Keratinocyte (primary cell): ENCODE measurements at regions not wholly inside any gene's neighbourhood (a gene's known extent, or its start where the extent isn't known, plus 50 kb on each side); places are given as distances from the start of the nearest gene placed in this dataset.

Source experiments
- DNase-seq: peaks from one replicate; pipeline ENCODE4 v3.0.0-alpha.2; 2011; ENCODE audit warnings: low read depth, missing footprints, low spot score
- FAIRE-seq: peaks from 2 replicates; lab custom pipeline; 2011; peaks lifted over from hg19 to GRCh38; lab: Jason Lieb, UNC
- H2AFZ ChIP-seq: 2 replicates; pipeline ENCODE4 v1.6.0; 2012; ENCODE audit warnings: low read length, control low read depth, inconsistent platforms; ENCODE audit not compliant: control insufficient read depth
- H3K27ac ChIP-seq: 2 replicates; pipeline ENCODE4 v1.5.1; 2011; ENCODE audit warnings: low read length; ENCODE audit not compliant: control insufficient read depth, insufficient read depth
- H3K27me3 ChIP-seq: 3 replicates; pipeline ENCODE4 v1.6.0; 2011; ENCODE audit warnings: low read length; ENCODE audit not compliant: control insufficient read depth, insufficient read depth; ENCODE audit errors: extremely low read depth
- H3K36me3 ChIP-seq, 2 experiments: 2 replicates in 1 of 2; 3 replicates in 1 of 2; pipeline ENCODE4 v1.5.1; 2011; ENCODE audit warnings: low read length in 2 of 2, mild to moderate bottlenecking in 1 of 2; ENCODE audit not compliant: control insufficient read depth in 2 of 2, insufficient read depth in 2 of 2; ENCODE audit errors: extremely low read depth in 1 of 2
- H3K4me1 ChIP-seq: 3 replicates; pipeline ENCODE4 v1.5.1; 2011; ENCODE audit warnings: low read length; ENCODE audit not compliant: control insufficient read depth, insufficient read depth; ENCODE audit errors: extremely low read depth
- H3K4me2 ChIP-seq: 3 replicates; pipeline ENCODE4 v1.6.0; 2011; ENCODE audit warnings: low read depth, low read length; ENCODE audit not compliant: control insufficient read depth, insufficient read depth; ENCODE audit errors: extremely low read depth
- H3K4me3 ChIP-seq, 3 experiments: fragments of 200-600 bp in 1 of 3; sonication (generic) in 1 of 3; 2 replicates in 2 of 3; 3 replicates in 1 of 3; pipeline ENCODE4 v1.5.1; 2011 to 2016; ENCODE audit warnings: low read length in 3 of 3, mild to moderate bottlenecking in 3 of 3, control low read depth in 2 of 3, inconsistent platforms in 1 of 3, low read depth in 1 of 3, mixed read lengths in 1 of 3, mixed run types in 1 of 3, moderate library complexity in 1 of 3; ENCODE audit not compliant: control insufficient read depth in 2 of 3, insufficient read depth in 2 of 3; ENCODE audit errors: extremely low read depth in 1 of 3
- H3K79me2 ChIP-seq: 2 replicates; pipeline ENCODE4 v1.6.0; 2012; ENCODE audit warnings: low read length; ENCODE audit not compliant: control insufficient read depth, insufficient read depth
- H3K9ac ChIP-seq: 3 replicates; pipeline ENCODE4 v1.6.0; 2011; ENCODE audit warnings: low read length; ENCODE audit not compliant: control insufficient read depth, insufficient read depth; ENCODE audit errors: extremely low read depth
- H3K9me1 ChIP-seq: 3 replicates; pipeline ENCODE4 v1.6.0; 2011; ENCODE audit warnings: low read length; ENCODE audit not compliant: control insufficient read depth, insufficient read depth; ENCODE audit errors: extremely low read depth
- H3K9me3 ChIP-seq: 2 replicates; pipeline ENCODE4 v1.5.1; 2012; ENCODE audit warnings: low read depth, low read length; ENCODE audit not compliant: control insufficient read depth
- H4K20me1 ChIP-seq: 3 replicates; pipeline ENCODE4 v1.6.0; 2011; ENCODE audit warnings: low read length; ENCODE audit not compliant: control insufficient read depth, insufficient read depth; ENCODE audit errors: extremely low read depth
- EZH2 ChIP-seq: IDR thresholded peaks from one replicate; pipeline ENCODE4 v1.6.1; 2012; ENCODE audit warnings: inconsistent platforms, mild to moderate bottlenecking, low read length, moderate library complexity
- dilution Hi-C: fragments of 300-500 bp; cut with MboI; formaldehyde crosslinking; loops from one replicate; pipeline ENCODE4 v1.7.0; 2020; ENCODE audit warnings: low sequenced_read_pairs; ENCODE audit not compliant: extremely low pct_ligation_motif_present
- TF ChIP-seq, protein P1 (sequence below), 3 experiments: IDR thresholded peaks in 1 of 3; conservative IDR thresholded peaks in 1 of 3; optimal IDR thresholded peaks in 1 of 3; 2 replicates in 2 of 3; 3 replicates in 1 of 3; pipeline versions ENCODE3 to v1.5.1; 2011; ENCODE audit warnings: low read length in 3 of 3, mild to moderate bottlenecking in 3 of 3, moderate library complexity in 2 of 3, control low read depth in 1 of 3, inconsistent platforms in 1 of 3; ENCODE audit not compliant: insufficient read depth in 2 of 3; ENCODE audit errors: extremely low read depth in 1 of 3

DNA sequence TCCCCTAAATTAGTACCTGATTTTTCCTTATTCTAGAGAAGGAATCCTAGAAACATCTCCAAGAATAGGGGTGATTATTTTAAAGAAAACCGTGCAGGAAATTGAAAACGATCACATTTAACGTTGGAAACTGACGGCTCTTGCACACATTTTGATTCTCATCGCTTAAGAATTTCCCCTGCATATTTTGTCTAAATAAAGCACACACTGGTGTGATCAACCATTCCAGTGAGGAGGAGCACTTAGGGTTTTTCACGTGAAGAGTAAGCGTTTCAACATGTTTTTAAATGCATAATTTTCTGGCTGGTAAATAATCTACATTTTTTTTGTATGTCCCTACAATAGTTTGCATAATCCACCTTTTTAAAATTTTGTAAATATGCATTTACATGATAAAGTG, 229.7 kb upstream of the PFKP start:
- FAIRE-seq (no peak), DNase-seq (no peak)
- Histone ChIP-seq H3K4me3 (no peak overlapping the region), H3K4me2 (no peak overlapping the region), H3K36me3 (no peaks in the 10 kb centered on the region), H3K27ac (no peak overlapping the region), H3K27me3 (no peaks in the 10 kb centered on the region), H2AFZ (no peak overlapping the region), H3K9ac (no peak overlapping the region), H4K20me1 (no peaks in the 10 kb centered on the region), H3K79me2 (no peaks in the 10 kb centered on the region), H3K4me1 (no peaks in the 10 kb centered on the region), H3K9me1 (no peaks in the 10 kb centered on the region), H3K9me3 (no peaks in the 10 kb centered on the region)
- TF ChIP-seq, protein P1, sequence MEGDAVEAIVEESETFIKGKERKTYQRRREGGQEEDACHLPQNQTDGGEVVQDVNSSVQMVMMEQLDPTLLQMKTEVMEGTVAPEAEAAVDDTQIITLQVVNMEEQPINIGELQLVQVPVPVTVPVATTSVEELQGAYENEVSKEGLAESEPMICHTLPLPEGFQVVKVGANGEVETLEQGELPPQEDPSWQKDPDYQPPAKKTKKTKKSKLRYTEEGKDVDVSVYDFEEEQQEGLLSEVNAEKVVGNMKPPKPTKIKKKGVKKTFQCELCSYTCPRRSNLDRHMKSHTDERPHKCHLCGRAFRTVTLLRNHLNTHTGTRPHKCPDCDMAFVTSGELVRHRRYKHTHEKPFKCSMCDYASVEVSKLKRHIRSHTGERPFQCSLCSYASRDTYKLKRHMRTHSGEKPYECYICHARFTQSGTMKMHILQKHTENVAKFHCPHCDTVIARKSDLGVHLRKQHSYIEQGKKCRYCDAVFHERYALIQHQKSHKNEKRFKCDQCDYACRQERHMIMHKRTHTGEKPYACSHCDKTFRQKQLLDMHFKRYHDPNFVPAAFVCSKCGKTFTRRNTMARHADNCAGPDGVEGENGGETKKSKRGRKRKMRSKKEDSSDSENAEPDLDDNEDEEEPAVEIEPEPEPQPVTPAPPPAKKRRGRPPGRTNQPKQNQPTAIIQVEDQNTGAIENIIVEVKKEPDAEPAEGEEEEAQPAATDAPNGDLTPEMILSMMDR (optimal IDR thresholded peaks at IDR 0.05 in 1 of 3, IDR thresholded peaks at IDR 0.05 in 1 of 3, conservative IDR thresholded peaks at IDR 0.05 in 1 of 3; ENCODE audit: extremely low read depth in 1 of 3, insufficient read depth in 2 of 3, low read length in 3 of 3), result no peak
- no peak for TF ChIP-seq EZH2
- dilution Hi-C loops, result no loop called here

DNA sequence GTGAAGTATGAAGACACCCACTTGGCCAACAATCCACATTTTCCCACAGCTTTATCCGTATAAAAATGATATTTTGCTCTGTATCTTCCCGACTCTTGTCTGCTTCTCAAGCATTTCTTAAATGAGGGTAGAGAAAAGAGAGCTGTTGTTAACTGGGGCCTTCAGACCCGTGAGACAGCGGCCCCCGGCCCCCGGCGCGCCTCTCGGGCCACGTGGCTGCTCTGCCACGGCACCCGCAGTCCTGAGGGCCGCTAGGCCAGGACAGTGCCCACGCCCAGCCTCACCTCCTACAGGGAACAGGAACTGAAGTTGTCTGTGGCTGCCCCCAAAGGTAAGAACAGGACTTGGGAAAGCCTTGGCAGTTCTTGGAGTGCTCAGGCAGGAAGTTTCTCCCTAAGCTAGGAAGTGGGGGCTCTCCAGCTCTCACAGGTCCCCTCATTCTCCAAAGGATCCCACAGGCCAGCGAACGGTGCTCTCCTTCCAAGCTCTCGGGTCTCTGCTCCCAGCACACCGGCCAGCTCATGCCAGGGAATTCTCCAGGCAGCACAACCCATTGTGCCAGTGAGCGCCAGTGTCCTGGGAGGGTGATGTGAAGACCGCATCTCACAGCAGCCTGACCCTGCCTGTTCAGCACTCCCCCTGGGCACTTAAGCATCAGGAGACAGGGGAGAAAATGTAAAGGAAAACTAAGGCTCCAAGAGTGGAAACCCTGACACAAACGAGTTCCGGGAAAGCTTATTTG, 230.3 kb upstream of the PFKP start:
- Histone ChIP-seq H3K9ac (no peak overlapping the region), H3K9me1 (no peaks in the 10 kb centered on the region), H3K4me3 (no peak overlapping the region), H3K36me3 (no peaks in the 10 kb centered on the region), H3K4me1 (no peaks in the 10 kb centered on the region), H3K9me3 (no peaks in the 10 kb centered on the region), H3K27ac (no peak overlapping the region), H3K4me2 (no peak overlapping the region), H3K79me2 (no peaks in the 10 kb centered on the region), H2AFZ (no peak overlapping the region), H4K20me1 (no peaks in the 10 kb centered on the region), H3K27me3 (no peaks in the 10 kb centered on the region)
- no peak for DNase-seq
- TF ChIP-seq, protein P1 (optimal IDR thresholded peaks at IDR 0.05 in 1 of 3, IDR thresholded peaks at IDR 0.05 in 1 of 3, conservative IDR thresholded peaks at IDR 0.05 in 1 of 3; ENCODE audit: extremely low read depth in 1 of 3, insufficient read depth in 2 of 3, low read length in 3 of 3), result no peak
- TF ChIP-seq EZH2, result no peak
- no peak for FAIRE-seq
- dilution Hi-C loops, result no loop called here
